Colon (tissue), 2 donors: ENCODE measurements at regions not wholly inside any gene's neighbourhood (a gene's known extent, or its start where the extent isn't known, plus 50 kb on each side); places are given as distances from the start of the nearest gene placed in this dataset.
"Not testable (repeated sequence)": the region's sequence is repeated elsewhere in the genome, so short reads cannot be mapped to it uniquely, and the experiment has no call there.

Source experiments
- FAIRE-seq: peaks from 2 replicates; lab custom pipeline; 2012; peaks lifted over from hg19 to GRCh38; lab: Jason Lieb, UNC
- donor health status: control.
- donor health status: control.

DNA sequence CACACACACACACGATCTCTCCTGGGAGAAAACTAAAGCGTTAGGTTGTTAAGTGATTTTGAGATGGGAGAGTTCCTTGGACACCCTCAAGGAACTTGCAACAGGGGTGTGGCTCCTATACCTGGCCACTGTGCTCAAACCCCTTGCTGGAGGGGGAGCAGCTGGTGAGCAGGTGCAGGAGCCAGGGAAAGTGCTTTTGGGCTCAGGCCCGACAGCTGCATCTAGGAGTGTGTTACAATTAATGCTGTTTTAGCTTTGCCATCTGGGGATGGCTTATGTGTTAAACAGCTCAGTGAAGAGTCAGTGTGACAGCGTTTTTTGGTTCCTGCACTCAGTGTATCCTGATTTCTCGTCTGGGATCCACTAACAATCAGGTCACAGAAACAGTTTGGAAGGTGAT is 510.8 kb downstream of the TRIB2 start:
- FAIRE-seq = no peak

DNA sequence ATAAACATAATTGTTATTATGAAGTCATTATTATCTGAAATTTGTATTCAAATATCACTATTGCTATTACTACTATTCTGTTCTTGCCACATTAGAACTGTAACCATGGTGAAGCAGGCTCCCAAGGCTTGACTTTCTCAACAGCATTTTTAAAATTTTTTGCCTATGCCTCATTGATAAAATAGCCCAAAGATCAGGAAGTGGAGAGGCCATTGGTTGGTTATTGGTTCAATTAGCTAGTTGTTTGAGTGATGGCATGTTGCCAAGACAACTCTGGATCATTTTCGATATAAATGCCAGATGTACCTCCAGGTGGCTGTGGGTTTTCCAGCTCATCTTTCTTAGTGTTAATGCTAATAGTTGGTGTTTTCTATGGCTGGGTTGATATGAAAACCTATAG is 513.5 kb downstream of the TRIB2 start:
- no peak for FAIRE-seq

GRCh38 chr2:13240061-13240460 is 523.3 kb downstream of the TRIB2 start:
- FAIRE-seq = no peak

GRCh38 chr2:13240789-13241487 is 524.2 kb downstream of the TRIB2 start:
- no peak for FAIRE-seq

DNA sequence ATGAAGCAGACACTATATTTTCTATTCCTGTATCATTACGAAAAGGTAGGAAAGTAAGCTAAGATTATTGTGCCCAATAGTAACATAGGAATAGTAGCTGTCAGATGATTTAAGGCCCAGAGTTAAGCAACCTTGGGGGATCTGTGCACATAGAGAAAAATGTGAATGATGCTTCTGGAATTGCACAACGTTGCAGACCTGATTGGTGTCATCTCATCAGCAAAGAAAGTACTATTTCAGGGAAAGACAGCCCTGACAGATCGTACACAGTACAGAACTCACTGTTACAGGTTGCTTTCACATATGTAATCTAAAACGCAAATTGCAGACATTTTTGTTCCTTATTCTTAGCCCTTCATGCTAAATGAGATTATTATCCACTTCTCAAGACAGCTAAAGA is 535.9 kb downstream of the TRIB2 start:
- no peak for FAIRE-seq

DNA sequence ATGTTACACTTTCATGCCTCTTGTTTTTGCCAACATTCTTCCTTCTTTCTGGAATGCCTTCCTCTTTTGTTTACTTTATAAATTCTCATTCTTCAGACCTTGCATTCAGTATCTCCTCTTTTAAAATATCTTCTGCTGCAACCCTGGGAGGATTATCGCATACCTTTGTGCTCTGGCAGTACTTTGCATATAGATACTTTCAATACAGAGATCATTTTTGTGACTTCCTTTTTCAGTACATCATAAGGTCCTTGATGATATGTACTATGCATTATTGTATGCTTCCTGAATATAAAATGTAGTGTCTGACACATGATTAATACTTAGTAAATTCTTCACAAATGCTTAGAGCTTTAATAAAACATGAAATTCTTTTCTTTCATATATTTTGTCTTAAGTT is 538.7 kb downstream of the TRIB2 start:
- no peak for FAIRE-seq

DNA sequence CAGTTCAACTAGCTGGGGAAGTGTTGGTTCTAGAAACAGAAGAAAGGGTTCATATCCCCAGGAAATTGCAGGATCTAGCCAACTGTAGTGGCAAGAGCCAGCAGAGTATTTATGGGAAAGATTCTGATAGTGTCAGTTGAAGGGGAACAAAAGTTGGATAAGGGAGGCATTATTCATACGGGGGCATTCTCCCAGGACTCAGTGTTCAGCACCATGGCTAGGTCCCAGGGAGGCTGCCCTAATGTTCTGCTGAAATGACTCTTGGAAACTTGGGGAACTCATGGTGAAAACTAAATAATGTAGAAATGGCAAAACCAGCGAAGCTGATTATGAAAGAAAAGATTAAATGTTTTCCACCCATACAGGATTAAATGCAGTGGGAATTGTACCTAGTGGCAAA is 543.7 kb downstream of the TRIB2 start:
- FAIRE-seq = no peak

DNA sequence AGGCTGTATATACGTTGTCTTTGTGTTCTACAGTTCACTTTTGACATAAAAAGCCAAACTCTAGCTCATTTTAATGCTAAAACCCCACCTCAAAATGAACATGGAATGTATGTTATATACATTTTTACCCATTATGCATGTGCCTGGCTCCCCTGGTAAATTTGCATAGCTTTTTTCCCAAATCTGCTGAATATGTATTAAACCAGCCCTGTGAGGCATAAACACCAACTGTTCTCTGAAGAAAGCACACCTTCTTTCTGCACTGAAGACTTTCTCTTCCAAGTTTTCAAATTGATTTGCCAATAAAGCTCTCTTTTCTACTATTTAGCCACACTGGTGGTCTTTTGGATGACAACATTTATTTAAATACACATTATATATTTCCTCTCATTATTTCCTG is 549.4 kb downstream of the TRIB2 start:
- FAIRE-seq = no peak

- no peak for FAIRE-seq
Measured at GRCh38 chr2:13284688-13285087, 568.0 kb downstream of the TRIB2 start.

DNA sequence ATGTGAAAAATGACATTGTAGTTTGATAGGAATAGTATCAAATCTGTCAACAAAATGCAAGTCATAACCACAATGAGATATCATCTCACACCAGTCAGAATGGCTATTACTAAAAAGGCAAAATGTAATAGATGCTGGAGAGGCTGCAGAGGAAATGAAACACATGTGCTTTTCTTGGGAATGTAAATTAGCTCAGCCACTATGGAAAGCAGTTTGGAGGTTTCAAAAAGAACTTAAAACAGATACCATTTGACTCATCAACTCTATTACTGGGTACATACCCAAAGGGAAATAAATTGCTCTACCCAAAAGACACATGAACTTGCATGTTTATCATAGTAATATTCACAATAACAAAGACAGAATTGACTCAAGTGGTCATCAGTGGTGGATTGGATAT is 572.6 kb downstream of the TRIB2 start:
- no peak for FAIRE-seq

DNA sequence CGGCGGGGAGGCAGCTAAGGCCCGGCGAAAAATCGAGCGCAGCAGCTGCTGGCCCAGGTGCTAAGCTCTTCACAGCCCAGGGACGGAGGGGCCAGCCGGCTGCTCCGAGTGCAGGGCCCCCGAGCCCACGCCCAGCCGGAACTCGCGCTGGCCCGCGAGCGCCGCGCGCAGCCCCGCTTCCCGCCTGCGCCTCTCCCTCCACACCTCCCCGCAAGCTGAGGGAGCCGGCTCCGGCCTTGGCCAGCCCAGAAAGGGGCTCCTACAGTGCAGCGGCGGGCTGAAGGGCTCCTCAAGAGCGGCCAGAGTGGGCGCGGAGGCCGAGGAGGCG is 591.7 kb downstream of the TRIB2 start:
- not testable (repeated sequence) for FAIRE-seq

DNA sequence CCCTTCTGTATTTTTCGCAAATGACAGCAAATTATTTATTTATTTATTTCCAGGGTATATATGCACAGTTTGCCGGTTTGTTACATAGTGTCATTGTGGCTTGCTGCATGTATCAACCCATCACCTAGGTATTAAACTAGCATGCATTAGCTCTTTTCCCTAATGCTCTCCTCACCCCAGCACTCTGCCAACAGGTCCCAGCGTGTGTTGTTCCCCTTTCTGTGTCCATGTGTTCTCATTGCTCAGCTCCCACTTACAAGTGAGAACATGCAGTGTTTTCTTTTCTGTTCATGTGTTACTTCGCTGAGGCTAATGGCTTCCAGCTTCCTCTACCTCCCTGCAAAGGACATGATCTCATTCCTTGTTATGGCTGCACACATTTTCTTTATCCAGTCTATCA is 592.3 kb downstream of the TRIB2 start:
- no peak for FAIRE-seq

DNA sequence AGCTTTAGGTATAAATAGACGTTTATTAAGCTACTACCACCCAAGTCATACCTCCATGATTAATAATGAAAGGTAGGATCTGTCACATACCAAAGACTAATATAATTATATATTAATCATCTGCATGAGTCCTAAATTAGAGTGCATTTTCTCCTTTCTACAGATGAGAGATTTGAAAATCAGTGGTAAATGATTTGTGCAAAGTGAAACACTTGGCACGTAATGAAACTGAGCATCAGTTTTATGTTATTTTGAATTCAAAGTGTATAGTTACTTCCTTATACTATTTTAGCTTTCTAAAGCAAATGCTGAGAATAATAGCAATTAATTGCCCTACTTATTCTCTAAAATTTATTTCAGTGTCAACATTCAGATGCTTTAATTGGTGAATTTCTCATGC is 615.3 kb downstream of the TRIB2 start:
- FAIRE-seq = no peak

DNA sequence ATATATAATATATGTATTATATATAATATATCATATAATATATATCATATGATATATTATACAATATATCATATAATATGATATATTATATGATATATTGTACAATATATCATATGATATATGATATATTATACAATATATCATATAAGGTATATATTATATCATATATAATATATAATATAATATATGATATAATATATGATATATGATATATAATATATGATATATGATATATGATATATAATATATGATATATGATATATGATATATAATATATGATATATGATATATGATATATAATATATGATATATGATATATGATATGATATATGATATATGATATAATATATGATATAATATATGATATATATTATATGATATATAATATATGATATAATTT is 617.3 kb downstream of the TRIB2 start:
- peak; percentile 100 for FAIRE-seq

GRCh38 chr2:13334545-13334944 is 617.8 kb downstream of the TRIB2 start:
- no peak for FAIRE-seq

DNA sequence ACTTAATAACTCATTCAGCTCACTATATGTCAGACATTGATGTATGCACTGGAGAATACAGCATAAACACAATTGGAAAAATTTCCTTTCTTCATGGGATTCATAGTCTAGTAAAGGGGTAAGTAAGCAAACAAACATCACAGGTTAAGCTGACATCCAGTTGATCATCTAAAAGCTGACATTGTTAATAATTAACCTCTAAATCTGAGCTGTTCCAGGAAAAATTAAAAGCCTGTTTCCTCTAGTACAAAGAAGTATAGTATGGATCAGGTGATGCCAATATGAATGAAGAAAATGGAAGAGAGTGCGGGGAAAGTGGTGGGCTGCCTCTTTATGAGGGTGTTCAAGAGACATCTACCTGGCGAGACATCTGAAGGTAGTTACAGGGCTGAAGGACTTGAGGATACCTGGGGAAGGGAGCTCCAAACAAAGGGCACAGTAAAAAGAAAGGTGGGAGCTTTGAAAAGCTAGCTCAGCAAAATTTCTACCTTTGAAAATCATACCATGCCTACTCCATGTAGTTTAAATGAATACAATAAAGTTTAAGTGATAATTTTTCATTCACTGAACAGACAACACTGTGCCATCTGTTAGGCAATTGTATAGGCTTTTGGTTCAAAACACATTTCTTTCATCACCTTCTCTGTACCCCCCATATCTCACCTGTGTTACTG is 619.3 kb downstream of the TRIB2 start:
- FAIRE-seq = no peak

GRCh38 chr2:13351068-13351467 is 634.3 kb downstream of the TRIB2 start:
- no peak for FAIRE-seq

DNA sequence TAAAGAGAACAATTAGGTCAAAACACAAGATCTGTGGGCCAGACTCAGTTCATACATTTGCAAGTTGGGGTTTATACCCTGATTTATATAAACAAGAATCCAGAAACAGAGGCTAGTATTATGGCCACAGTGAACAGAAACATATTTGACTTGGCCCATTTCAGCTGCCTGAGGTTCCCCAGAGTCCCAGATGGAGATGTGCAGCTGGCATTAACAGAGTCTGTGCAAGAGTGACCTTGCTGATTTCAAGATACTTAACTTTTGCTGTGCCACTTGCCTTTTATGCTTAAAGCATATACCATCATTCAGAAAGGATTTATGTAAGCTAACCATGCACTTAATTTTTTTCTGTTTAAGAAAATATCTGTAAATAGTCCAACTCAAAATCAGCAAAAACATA is 636.3 kb downstream of the TRIB2 start:
- no peak for FAIRE-seq

- FAIRE-seq = no peak
Measured at GRCh38 chr2:13354031-13354430, 637.3 kb downstream of the TRIB2 start.

DNA sequence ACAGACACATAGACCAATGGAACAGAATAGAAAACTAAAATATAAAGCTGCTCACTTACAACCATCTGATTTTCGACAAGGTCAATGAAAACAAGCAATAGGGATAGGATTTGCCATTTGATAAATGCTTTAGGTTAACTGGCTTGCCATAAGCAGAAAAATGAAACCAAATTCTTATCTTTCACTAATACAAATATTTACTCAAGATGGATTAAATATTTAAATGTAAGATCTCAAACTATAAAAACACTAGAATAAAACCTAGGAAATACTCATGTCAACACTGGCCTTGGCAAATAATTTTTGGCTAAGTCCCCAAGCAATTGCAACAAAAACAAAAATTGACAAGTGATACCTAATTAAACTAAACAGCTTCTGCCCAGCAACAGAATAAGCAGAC is 665.2 kb downstream of the TRIB2 start:
- FAIRE-seq = not testable (repeated sequence)

DNA sequence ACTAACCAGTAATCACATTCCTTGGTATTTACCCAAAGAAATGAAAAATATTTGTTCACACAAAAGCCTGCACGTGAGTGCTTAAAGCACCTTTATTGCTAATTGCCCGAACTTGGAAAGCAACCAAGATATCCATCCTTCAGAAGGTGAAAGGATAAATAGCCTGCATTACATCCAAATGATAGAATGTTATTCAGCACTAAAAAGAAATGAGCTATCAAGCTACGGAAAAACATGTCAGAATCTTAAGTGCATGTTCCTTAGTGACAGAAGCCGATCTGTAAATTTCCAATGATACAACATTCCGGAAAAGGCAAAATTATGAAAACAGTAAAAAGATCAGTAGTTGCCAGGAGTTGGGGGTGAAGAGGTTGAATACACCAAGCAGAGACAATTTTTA is 672.4 kb downstream of the TRIB2 start:
- FAIRE-seq = not testable (repeated sequence)

- no peak for FAIRE-seq
Measured at GRCh38 chr2:13390676-13391075, 673.9 kb downstream of the TRIB2 start.

DNA sequence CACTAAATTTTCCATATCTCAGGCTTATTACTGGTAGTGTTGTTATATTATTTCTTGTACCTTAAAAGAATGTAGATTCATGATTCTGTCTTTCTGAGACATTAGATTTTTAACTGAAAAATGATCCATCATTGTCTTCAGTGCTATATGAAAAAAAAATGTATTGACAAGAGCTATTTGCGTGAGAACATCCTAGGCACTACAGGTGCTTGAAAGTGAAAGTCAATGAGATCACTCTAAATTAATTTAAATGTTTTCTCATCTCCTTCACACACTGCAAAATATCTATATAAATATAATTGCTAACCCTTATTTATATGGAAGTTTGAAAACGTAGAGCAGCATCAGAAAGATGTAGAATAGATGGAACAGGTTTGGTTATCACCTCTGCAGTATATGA is 684.6 kb downstream of the TRIB2 start:
- FAIRE-seq = no peak

- no peak for FAIRE-seq
Measured at GRCh38 chr2:13413989-13414388, 697.3 kb downstream of the TRIB2 start.
